Activated T-cell treated with anti-CD3 and anti-CD28 coated beads, Interleukin-2, amount 50 U/mL, for 72 hours (primary cell): ENCODE measurements at regions not wholly inside any gene's neighbourhood (a gene's known extent, or its start where the extent isn't known, plus 50 kb on each side); places are given as distances from the start of the nearest gene placed in this dataset.

Experiments
- ATAC-seq, 2 donors: fragments of 150-1000 bp; cut with Tn5 transposase; replicated peaks in 1 of 2; 2 replicates each; pipeline ENCODE4 v1.10.0; 2021; ENCODE audit warnings: moderate library complexity in 2 of 2, mild to moderate bottlenecking in 1 of 2
- DNase-seq, 2 donors: peaks; one replicate each; pipeline ENCODE4 v3.0.0; 2021 to 2022; ENCODE audit warnings: mixed read lengths in 1 of 2
- H3K27ac Mint-ChIP-seq: one replicate; pipeline ENCODE4 v1.8.0; 2022; ENCODE audit warnings: mild to moderate bottlenecking, moderate library complexity, mixed read lengths
- H3K27me3 Mint-ChIP-seq: one replicate; pipeline ENCODE4 v1.8.0; 2022; ENCODE audit warnings: low read depth, mixed read lengths
- H3K36me3 Mint-ChIP-seq, 2 donors: one replicate each; pipeline ENCODE4 v1.8.0; 2022; ENCODE audit warnings: mixed read lengths in 2 of 2, mild to moderate bottlenecking in 1 of 2; ENCODE audit not compliant: insufficient read depth in 2 of 2
- H3K4me1 Mint-ChIP-seq: one replicate; pipeline ENCODE4 v1.8.0; 2022; ENCODE audit warnings: low read depth, mixed read lengths
- H3K4me3 Mint-ChIP-seq, 2 donors: one replicate each; pipeline ENCODE4 v1.8.0; 2022; ENCODE audit warnings: mild to moderate bottlenecking in 2 of 2, mixed read lengths in 2 of 2, moderate library complexity in 2 of 2
- H3K9me3 Mint-ChIP-seq, 2 donors: one replicate each; pipeline ENCODE4 v1.8.0; 2022; ENCODE audit warnings: mixed read lengths in 2 of 2

DNA sequence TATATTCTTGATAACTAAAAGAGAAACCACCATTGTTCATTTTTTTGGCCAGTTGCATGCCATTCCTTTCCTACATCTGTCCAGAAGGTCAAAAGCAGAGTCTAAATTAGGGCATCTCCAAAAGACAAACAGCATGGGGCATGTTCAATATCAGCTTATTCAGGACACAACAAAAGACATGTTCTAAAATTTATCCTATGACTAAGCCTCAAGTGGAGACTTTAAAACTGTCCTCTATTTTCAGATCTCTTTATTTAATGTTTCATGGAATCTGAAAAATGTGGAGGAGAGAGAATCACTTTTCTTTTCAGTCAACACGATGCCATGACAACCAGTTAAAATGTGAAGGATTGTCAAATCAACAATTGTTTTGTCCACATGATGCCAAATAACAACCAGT is 303.4 kb upstream of the PRMT6 start:
- H3K27me3 Mint-ChIP-seq: no peaks in the 10 kb centered on the region
- DNase-seq (no peak), ATAC-seq (no peak)
- no peaks in the 10 kb centered on the region for H3K4me1 Mint-ChIP-seq
- no peaks in the 10 kb centered on the region for H3K36me3 Mint-ChIP-seq
- no peak overlapping the region for H3K27ac Mint-ChIP-seq
- H3K9me3 Mint-ChIP-seq: peaks cover 0 to 8% of the 10 kb centered on the region in 2 donors
- H3K4me3 Mint-ChIP-seq: no peak overlapping the region

DNA sequence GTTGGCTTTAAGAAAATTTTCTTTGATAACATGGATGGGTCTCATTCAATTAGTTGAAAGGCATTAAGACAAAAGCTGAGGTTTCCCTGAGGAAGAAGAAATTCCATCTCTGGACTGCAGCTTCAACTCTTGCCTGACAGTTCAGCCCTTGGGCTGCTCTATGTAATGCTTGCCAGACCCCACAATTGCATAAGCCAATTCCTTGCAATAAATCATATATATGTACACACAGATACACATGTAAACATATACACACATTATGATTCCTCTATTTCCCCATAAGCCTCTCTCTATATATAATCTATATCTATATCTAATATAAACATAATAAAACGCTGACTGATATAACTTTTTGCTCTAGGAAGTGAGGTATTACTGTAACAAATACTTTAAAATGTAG is 301.5 kb upstream of the PRMT6 start:
- Mint-ChIP-seq H3K9me3 (peaks cover 2 to 8% of the 10 kb centered on the region in 2 donors), H3K4me1 (no peaks in the 10 kb centered on the region), H3K27me3 (no peaks in the 10 kb centered on the region), H3K27ac (no peak overlapping the region), H3K4me3 (no peak overlapping the region), H3K36me3 (no peaks in the 10 kb centered on the region)
- DNase-seq: no peak
- no peak for ATAC-seq

DNA sequence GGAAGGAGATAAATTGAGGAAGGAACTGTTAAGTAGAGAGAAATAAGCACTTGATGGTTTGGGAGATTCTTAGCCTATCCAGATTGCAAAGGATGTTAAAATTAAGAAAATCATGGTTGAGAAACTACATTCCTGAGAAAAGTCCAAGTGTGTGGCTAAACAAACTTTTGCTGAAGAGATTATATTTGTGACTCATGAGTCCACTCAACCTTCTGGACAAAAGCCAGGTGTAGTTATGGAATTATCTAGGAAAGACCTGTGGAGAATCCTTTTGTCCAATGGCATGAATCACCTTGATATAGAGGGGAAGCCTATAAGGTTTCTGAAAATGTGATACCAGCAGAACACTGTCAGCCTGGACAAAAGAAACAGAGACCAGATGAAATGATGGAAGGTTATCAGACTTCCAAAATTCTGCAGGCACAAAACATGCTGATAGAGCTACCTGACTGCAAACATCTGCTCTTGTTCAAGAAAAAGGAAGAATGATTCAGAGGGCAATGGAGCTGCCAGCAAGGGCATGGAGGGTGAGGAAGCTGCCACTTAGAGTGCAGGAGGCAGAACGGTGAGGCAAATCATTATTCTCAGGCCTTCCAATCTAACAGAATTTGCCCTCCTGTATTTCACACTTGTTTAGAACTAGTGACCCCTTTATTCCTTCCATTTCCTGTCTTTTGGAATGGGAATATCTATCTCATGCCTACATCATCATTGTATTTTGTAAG is 300.6 kb upstream of the PRMT6 start:
- no peaks in the 10 kb centered on the region for H3K27me3 Mint-ChIP-seq
- no peak overlapping the region for H3K4me3 Mint-ChIP-seq
- ATAC-seq (no peak), DNase-seq (no peak)
- no peaks in the 10 kb centered on the region for H3K36me3 Mint-ChIP-seq
- no peak overlapping the region for H3K27ac Mint-ChIP-seq
- no peaks in the 10 kb centered on the region for H3K4me1 Mint-ChIP-seq
- peaks cover 2 to 8% of the 10 kb centered on the region in 2 donors for H3K9me3 Mint-ChIP-seq

GRCh38 chr1:106756752-106757151 is 299.7 kb upstream of the PRMT6 start:
- H3K36me3 Mint-ChIP-seq: no peaks in the 10 kb centered on the region
- DNase-seq: no peak
- no peak for ATAC-seq

GRCh38 chr1:106768077-106768476 is 288.4 kb upstream of the PRMT6 start:
- no peak for DNase-seq
- peaks cover 3 to 10% of the 10 kb centered on the region in 2 donors for H3K9me3 Mint-ChIP-seq
- H3K4me1 Mint-ChIP-seq: no peaks in the 10 kb centered on the region
- no peak overlapping the region for H3K4me3 Mint-ChIP-seq
- no peak overlapping the region for H3K27ac Mint-ChIP-seq
- no peaks in the 10 kb centered on the region for H3K36me3 Mint-ChIP-seq
- no peaks in the 10 kb centered on the region for H3K27me3 Mint-ChIP-seq
- no peak for ATAC-seq

More at GRCh38 chr1:106756752-106757151, 299.7 kb upstream of the PRMT6 start:
- Mint-ChIP-seq H3K4me3 (no peak overlapping the region), H3K4me1 (no peaks in the 10 kb centered on the region), H3K27me3 (no peaks in the 10 kb centered on the region), H3K27ac (no peak overlapping the region), H3K9me3 (peaks cover 2 to 8% of the 10 kb centered on the region in 2 donors)

GRCh38 chr1:106768501-106768900 is 288.0 kb upstream of the PRMT6 start:
- no peaks in the 10 kb centered on the region for H3K27me3 Mint-ChIP-seq
- no peaks in the 10 kb centered on the region for H3K36me3 Mint-ChIP-seq
- H3K4me3 Mint-ChIP-seq: no peak overlapping the region
- no peak overlapping the region for H3K27ac Mint-ChIP-seq
- DNase-seq (no peak), ATAC-seq (no peak)
- no peaks in the 10 kb centered on the region for H3K4me1 Mint-ChIP-seq
- H3K9me3 Mint-ChIP-seq: peaks cover 5 to 14% of the 10 kb centered on the region in 2 donors

GRCh38 chr1:106773206-106773605 is 283.3 kb upstream of the PRMT6 start:
- DNase-seq: no peak
- no peaks in the 10 kb centered on the region for H3K27me3 Mint-ChIP-seq
- no peak for ATAC-seq
- H3K36me3 Mint-ChIP-seq: no peaks in the 10 kb centered on the region
- no peak overlapping the region for H3K27ac Mint-ChIP-seq
- H3K4me1 Mint-ChIP-seq: no peaks in the 10 kb centered on the region
- H3K9me3 Mint-ChIP-seq: peaks cover 16 to 20% of the 10 kb centered on the region in 2 donors
- H3K4me3 Mint-ChIP-seq: no peak overlapping the region

GRCh38 chr1:106780066-106780465 is 276.4 kb upstream of the PRMT6 start:
- peaks cover 7 to 18% of the 10 kb centered on the region in 2 donors for H3K9me3 Mint-ChIP-seq
- no peak overlapping the region for H3K4me3 Mint-ChIP-seq
- H3K36me3 Mint-ChIP-seq: peaks cover 0 to 2% of the 10 kb centered on the region in 2 donors
- H3K4me1 Mint-ChIP-seq: no peaks in the 10 kb centered on the region
- ATAC-seq (no peak), DNase-seq (no peak)
- H3K27ac Mint-ChIP-seq: no peak overlapping the region
- no peaks in the 10 kb centered on the region for H3K27me3 Mint-ChIP-seq

GRCh38 chr1:106780806-106781569 is 275.5 kb upstream of the PRMT6 start:
- Mint-ChIP-seq H3K4me3 (no peak overlapping the region), H3K4me1 (no peaks in the 10 kb centered on the region), H3K27ac (no peak overlapping the region), H3K36me3 (peaks cover 0 to 2% of the 10 kb centered on the region in 2 donors), H3K27me3 (no peaks in the 10 kb centered on the region), H3K9me3 (peaks cover 6 to 13% of the 10 kb centered on the region in 2 donors)
- ATAC-seq: no peak
- DNase-seq: no peak

DNA sequence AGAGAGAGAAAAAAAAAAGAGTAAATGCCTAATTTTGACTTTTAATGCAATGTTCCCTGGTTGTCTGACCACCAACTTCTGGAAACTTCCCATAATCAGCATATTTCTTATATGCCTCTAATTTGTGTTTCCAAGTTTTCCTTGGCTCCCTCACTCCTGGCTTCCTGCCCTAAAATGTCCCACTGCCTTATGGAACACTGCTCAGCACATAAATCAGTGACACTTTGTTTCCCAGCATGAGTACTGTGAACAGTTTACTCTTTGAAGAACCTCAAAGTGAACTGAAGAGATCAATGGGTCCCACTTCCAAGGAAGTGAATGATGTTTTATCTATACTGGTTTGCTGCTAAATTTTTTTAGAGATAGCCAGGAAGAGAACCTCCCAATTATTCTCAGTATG is 271.3 kb upstream of the PRMT6 start:
- H3K27me3 Mint-ChIP-seq: no peaks in the 10 kb centered on the region
- H3K4me3 Mint-ChIP-seq: no peak overlapping the region
- DNase-seq (no peak), ATAC-seq (no peak)
- H3K4me1 Mint-ChIP-seq: no peaks in the 10 kb centered on the region
- H3K9me3 Mint-ChIP-seq: peaks cover 7 to 14% of the 10 kb centered on the region in 2 donors
- no peak overlapping the region for H3K27ac Mint-ChIP-seq
- H3K36me3 Mint-ChIP-seq: peaks cover 0 to 2% of the 10 kb centered on the region in 2 donors

GRCh38 chr1:106787520-106787919 is 269.0 kb upstream of the PRMT6 start:
- ATAC-seq (no peak), DNase-seq (no peak)
- Mint-ChIP-seq H3K36me3 (no peaks in the 10 kb centered on the region), H3K27ac (no peak overlapping the region), H3K4me3 (no peak overlapping the region), H3K27me3 (no peaks in the 10 kb centered on the region), H3K4me1 (no peaks in the 10 kb centered on the region), H3K9me3 (peaks cover 6 to 9% of the 10 kb centered on the region in 2 donors)

DNA sequence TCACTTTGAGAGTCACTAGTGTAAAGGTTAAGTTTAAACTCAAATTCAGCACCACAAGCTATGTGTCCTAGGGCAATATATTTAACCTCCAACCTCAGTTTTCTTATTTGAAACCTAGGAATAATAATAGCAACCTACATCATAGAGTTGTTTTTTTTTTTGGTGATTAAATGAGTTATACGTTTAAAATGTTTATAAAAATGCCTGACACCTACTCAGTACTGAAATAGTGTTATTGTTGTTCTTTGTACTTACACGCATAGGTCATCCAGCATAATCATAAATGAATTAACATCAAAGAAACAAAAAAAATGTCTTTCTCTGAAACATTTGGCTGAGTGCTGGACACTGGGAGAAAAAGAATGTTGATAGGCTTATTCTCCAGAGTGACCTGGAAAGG is 266.8 kb upstream of the PRMT6 start:
- H3K4me1 Mint-ChIP-seq: no peaks in the 10 kb centered on the region
- H3K4me3 Mint-ChIP-seq: no peak overlapping the region
- ATAC-seq: no peak
- H3K27me3 Mint-ChIP-seq: no peaks in the 10 kb centered on the region
- H3K9me3 Mint-ChIP-seq: peaks cover 3 to 8% of the 10 kb centered on the region in 2 donors
- no peak for DNase-seq
- no peaks in the 10 kb centered on the region for H3K36me3 Mint-ChIP-seq
- H3K27ac Mint-ChIP-seq: no peak overlapping the region

DNA sequence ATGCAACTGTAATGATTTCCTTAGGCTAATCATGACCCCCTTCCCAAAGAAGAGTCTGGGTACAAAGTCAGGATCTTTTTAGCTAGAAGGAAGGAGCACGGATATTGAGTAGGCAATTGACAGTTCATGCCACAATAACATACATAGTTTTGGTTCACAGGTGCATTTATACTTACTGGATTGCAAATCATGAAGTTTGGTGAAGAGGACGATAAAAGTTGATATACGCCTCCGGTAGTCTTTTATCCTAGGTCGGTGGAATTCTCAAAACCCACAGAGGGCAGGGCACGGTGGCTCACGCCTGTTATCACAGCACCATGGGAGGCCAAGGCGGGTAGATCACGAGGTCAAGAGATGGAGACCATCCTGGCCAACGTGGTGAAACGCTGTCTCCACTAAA is 265.4 kb upstream of the PRMT6 start:
- Mint-ChIP-seq H3K4me1 (no peaks in the 10 kb centered on the region), H3K27me3 (no peaks in the 10 kb centered on the region), H3K9me3 (peaks cover 3 to 8% of the 10 kb centered on the region in 2 donors), H3K4me3 (no peak overlapping the region), H3K27ac (no peak overlapping the region), H3K36me3 (no peaks in the 10 kb centered on the region)
- no peak for DNase-seq
- no peak for ATAC-seq
